Nephron progenitor cell (in vitro differentiated cells): ENCODE measurements at regions not wholly inside any gene's neighbourhood (a gene's known extent, or its start where the extent isn't known, plus 50 kb on each side); places are given as distances from the start of the nearest gene placed in this dataset.

Experiments
- DNase-seq: peaks from one replicate; pipeline ENCODE4 v3.0.0; 2021
- H3K27ac Mint-ChIP-seq: 2 replicates; pipeline ENCODE4 v1.8.0; 2021; ENCODE audit warnings: mild to moderate bottlenecking, moderate library complexity, mixed read lengths
- H3K27me3 Mint-ChIP-seq: 2 replicates; pipeline ENCODE4 v1.8.0; 2021; ENCODE audit warnings: mild to moderate bottlenecking, low read depth, mixed read lengths; ENCODE audit not compliant: poor library complexity
- H3K36me3 Mint-ChIP-seq: 2 replicates; pipeline ENCODE4 v1.8.0; 2021; ENCODE audit warnings: low read depth, mixed read lengths
- H3K4me1 Mint-ChIP-seq: 2 replicates; pipeline ENCODE4 v1.8.0; 2021; ENCODE audit warnings: mixed read lengths
- H3K4me3 Mint-ChIP-seq: 2 replicates; pipeline ENCODE4 v1.8.0; 2021; ENCODE audit warnings: mild to moderate bottlenecking, moderate library complexity, mixed read lengths
- H3K9me3 Mint-ChIP-seq: 2 replicates; pipeline ENCODE4 v1.8.0; 2021; ENCODE audit warnings: mild to moderate bottlenecking, moderate library complexity, mixed read lengths
- TF ChIP-seq, protein P1 (sequence below): fragments of 200-600 bp; sonication (generic); IDR thresholded peaks from 2 replicates; pipeline ENCODE4 v1.5.0; 2021; ENCODE audit warnings: antibody characterized with exemption

DNA sequence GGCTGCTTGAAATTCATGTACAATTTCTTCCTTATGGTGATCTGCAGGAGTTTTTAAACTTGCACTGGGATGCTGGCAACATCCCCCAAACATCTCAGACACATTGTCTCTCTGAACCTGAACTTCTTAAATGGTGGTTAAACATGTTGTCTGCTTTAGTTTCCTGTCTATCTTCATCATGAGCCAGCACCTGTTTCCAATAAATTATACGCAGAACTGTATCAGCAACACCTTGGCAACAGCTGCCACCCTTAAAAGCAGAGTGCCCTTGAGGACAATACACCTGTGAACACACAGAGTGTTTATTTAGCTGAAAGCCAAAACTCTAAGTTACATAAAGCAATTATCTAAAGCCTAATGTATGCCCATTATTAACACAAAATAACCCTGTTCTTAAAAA, 242.9 kb downstream of the WNT5A start:
- Mint-ChIP-seq H3K4me1 (peaks cover 29% of the 10 kb centered on the region), H3K27me3 (peaks cover 13% of the 10 kb centered on the region), H3K9me3 (peaks cover 32% of the 10 kb centered on the region), H3K36me3 (peaks cover 9% of the 10 kb centered on the region), H3K27ac (no peak overlapping the region), H3K4me3 (no peak overlapping the region)
- TF ChIP-seq, protein P1, sequence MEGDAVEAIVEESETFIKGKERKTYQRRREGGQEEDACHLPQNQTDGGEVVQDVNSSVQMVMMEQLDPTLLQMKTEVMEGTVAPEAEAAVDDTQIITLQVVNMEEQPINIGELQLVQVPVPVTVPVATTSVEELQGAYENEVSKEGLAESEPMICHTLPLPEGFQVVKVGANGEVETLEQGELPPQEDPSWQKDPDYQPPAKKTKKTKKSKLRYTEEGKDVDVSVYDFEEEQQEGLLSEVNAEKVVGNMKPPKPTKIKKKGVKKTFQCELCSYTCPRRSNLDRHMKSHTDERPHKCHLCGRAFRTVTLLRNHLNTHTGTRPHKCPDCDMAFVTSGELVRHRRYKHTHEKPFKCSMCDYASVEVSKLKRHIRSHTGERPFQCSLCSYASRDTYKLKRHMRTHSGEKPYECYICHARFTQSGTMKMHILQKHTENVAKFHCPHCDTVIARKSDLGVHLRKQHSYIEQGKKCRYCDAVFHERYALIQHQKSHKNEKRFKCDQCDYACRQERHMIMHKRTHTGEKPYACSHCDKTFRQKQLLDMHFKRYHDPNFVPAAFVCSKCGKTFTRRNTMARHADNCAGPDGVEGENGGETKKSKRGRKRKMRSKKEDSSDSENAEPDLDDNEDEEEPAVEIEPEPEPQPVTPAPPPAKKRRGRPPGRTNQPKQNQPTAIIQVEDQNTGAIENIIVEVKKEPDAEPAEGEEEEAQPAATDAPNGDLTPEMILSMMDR = no peak
- DNase-seq = no peak

DNA sequence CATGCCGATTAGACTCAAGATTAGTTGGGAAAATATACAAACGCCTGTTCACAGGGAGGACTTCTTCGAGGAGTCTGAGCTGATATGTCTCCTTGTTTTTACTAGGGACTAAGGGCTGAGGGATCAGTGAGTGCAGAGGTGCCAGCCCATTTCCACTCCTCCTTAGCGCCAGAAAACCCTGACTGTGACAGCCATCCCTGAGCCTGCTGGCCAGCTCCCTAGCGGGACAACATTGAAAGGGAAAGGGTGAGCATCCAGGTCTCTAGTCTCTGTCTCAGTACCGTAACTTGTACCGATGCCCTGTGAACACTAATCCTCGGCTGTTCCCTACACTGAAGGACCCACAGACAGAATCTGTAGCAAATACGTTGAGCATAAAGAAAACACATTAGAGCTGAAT, 243.4 kb downstream of the WNT5A start:
- peaks cover 27% of the 10 kb centered on the region for H3K9me3 Mint-ChIP-seq
- no peak overlapping the region for H3K4me3 Mint-ChIP-seq
- no peak for DNase-seq
- no peak overlapping the region for H3K27ac Mint-ChIP-seq
- peaks cover 5% of the 10 kb centered on the region for H3K36me3 Mint-ChIP-seq
- peaks cover 29% of the 10 kb centered on the region for H3K4me1 Mint-ChIP-seq
- TF ChIP-seq, protein P1 = no peak
- peaks cover 13% of the 10 kb centered on the region for H3K27me3 Mint-ChIP-seq

GRCh38 chr3:55242921-55243320, 244.2 kb downstream of the WNT5A start:
- Mint-ChIP-seq H3K9me3 (peaks cover 21% of the 10 kb centered on the region), H3K4me1 (peaks cover 28% of the 10 kb centered on the region), H3K27me3 (peaks cover 13% of the 10 kb centered on the region), H3K27ac (no peak overlapping the region), H3K36me3 (peaks cover 2% of the 10 kb centered on the region), H3K4me3 (no peak overlapping the region)
- DNase-seq = no peak
- TF ChIP-seq, protein P1 = no peak

DNA sequence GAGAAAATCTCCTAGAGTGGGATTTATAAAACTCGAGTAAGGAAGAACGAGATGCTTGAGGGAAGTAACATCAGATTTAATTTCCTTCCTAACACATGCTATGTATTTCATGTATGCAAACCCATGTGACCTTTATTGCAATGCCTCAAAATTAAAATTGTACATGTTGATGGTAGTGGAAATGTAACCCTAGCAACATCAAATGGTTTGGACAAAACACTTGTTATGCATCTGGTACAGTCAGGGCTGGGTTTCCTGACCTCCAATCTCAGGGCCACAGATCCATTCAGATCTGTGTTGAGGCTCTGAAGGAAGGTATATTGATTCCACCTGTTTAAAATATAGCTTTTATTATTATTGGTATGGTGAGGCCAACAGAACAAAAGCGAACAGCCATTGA, 246.0 kb downstream of the WNT5A start:
- Mint-ChIP-seq H3K27me3 (peaks cover 9% of the 10 kb centered on the region), H3K4me1 (peaks cover 19% of the 10 kb centered on the region), H3K4me3 (no peak overlapping the region), H3K36me3 (no peaks in the 10 kb centered on the region), H3K27ac (no peak overlapping the region), H3K9me3 (peaks cover 23% of the 10 kb centered on the region)
- no peak for DNase-seq
- TF ChIP-seq, protein P1 = no peak

- Mint-ChIP-seq H3K27ac (no peak overlapping the region), H3K36me3 (no peaks in the 10 kb centered on the region), H3K27me3 (peaks cover 5% of the 10 kb centered on the region), H3K4me3 (no peak overlapping the region), H3K4me1 (peaks cover 7% of the 10 kb centered on the region), H3K9me3 (peaks cover 28% of the 10 kb centered on the region)
- TF ChIP-seq, protein P1 = no peak
- no peak for DNase-seq
Observed at GRCh38 chr3:55235416-55235815, 251.7 kb downstream of the WNT5A start.

GRCh38 chr3:55226696-55227095, 260.4 kb downstream of the WNT5A start:
- H3K4me1 Mint-ChIP-seq = no peaks in the 10 kb centered on the region
- no peak overlapping the region for H3K4me3 Mint-ChIP-seq
- no peak overlapping the region for H3K27ac Mint-ChIP-seq
- no peaks in the 10 kb centered on the region for H3K27me3 Mint-ChIP-seq
- peaks cover 3% of the 10 kb centered on the region for H3K36me3 Mint-ChIP-seq
- TF ChIP-seq, protein P1 = no peak
- no peak for DNase-seq
- H3K9me3 Mint-ChIP-seq = peaks cover 10% of the 10 kb centered on the region
